PC-9 (cell line): ENCODE measurements at regions not wholly inside any gene's neighbourhood (a gene's known extent, or its start where the extent isn't known, plus 50 kb on each side); places are given as distances from the start of the nearest gene placed in this dataset.

Experiments used
- BruUV-seq: library from RNA; stranded (reverse); fragments of 400-500 nt; replicated peaks from 2 replicates; lab custom pipeline; 2021; lab: Mats Ljungman, UMichigan
- CTCF ChIA-PET: fragments of 300-600 bp; sonication (Branson Sonifier 250); formaldehyde crosslinking; loops from one replicate; lab custom pipeline; 2022; ENCODE audit warnings: antibody characterized with exemption; lab: Charles Lee
- POLR2A ChIA-PET: fragments of 300-600 bp; sonication (Branson Sonifier 250); formaldehyde crosslinking; loops from one replicate; lab custom pipeline; 2022; ENCODE audit warnings: antibody characterized with exemption; ENCODE audit not compliant: unreplicated experiment; lab: Charles Lee
- DNase-seq, 2 experiments: peaks; one replicate each; pipeline versions ENCODE4 v3.0.0 to v3.0.0-alpha.2; 2015 to 2022; ENCODE audit warnings: mixed read lengths in 1 of 2
- H2AFZ ChIP-seq: fragments of 200-600 bp; sonication (generic); 2 replicates; pipeline ENCODE4 v1.8.1; 2017; ENCODE audit warnings: antibody characterized with exemption
- H3F3A ChIP-seq: fragments of 200-600 bp; sonication (generic); 2 replicates; pipeline ENCODE4 v1.8.1; 2017; ENCODE audit warnings: antibody characterized with exemption, mild to moderate bottlenecking, low read depth; ENCODE audit not compliant: insufficient read depth
- H3K27ac ChIP-seq: fragments of 200-600 bp; sonication (generic); 2 replicates; pipeline ENCODE4 v1.6.1; 2016; ENCODE audit warnings: mixed run types
- H3K27me3 ChIP-seq: fragments of 200-600 bp; sonication (generic); 2 replicates; pipeline ENCODE4 v1.6.1; 2016; ENCODE audit warnings: low read depth, mixed run types; ENCODE audit not compliant: insufficient read depth
- H3K36me3 ChIP-seq: fragments of 200-600 bp; sonication (generic); 2 replicates; pipeline ENCODE4 v1.6.1; 2016; ENCODE audit warnings: low read depth, mixed run types
- H3K4me1 ChIP-seq: fragments of 200-600 bp; sonication (generic); replicated peaks from 2 replicates; pipeline ENCODE4 v1.6.1; 2016; ENCODE audit warnings: mixed run types; ENCODE audit not compliant: insufficient read depth
- H3K4me2 ChIP-seq: fragments of 200-600 bp; sonication (generic); 2 replicates; pipeline ENCODE4 v1.6.1; 2017; ENCODE audit warnings: mixed run types
- H3K4me3 ChIP-seq: fragments of 200-600 bp; sonication (generic); 2 replicates; pipeline ENCODE4 v1.6.1; 2016; ENCODE audit warnings: mixed run types
- H3K79me2 ChIP-seq: fragments of 200-600 bp; sonication (generic); 2 replicates; pipeline ENCODE4 v1.6.1; 2017; ENCODE audit warnings: low read depth, mixed run types
- H3K9me2 ChIP-seq: fragments of 200-600 bp; sonication (generic); 2 replicates; pipeline ENCODE4 v1.8.1; 2017; ENCODE audit warnings: mild to moderate bottlenecking; ENCODE audit not compliant: insufficient read depth
- H3K9me3 ChIP-seq: fragments of 200-600 bp; sonication (generic); 2 replicates; pipeline ENCODE4 v1.8.1; 2016; ENCODE audit warnings: low read depth; ENCODE audit not compliant: insufficient read depth
- H4K20me1 ChIP-seq: fragments of 200-600 bp; sonication (generic); 2 replicates; pipeline ENCODE4 v1.8.1; 2017; ENCODE audit not compliant: insufficient read depth
- EZH2 ChIP-seq: fragments of 200-600 bp; sonication (generic); IDR thresholded peaks from 2 replicates; pipeline ENCODE4 v1.8.0; 2017; ENCODE audit warnings: antibody characterized with exemption, low read depth
- intact Hi-C: fragments of 100-400 bp; cut with micrococcal nuclease; formaldehyde crosslinking; loops from one replicate; pipeline ENCODE4 v1.10.0; 2022; ENCODE audit not compliant: unreplicated experiment
- TF ChIP-seq, protein P1 (sequence below): fragments of 200-600 bp; sonication (generic); conservative IDR thresholded peaks from 2 replicates; pipeline ENCODE4 v1.6.1; 2017; ENCODE audit warnings: mixed run types, antibody characterized with exemption, mild to moderate bottlenecking, moderate library complexity

- no peak overlapping the region for H2AFZ ChIP-seq
- no peak for DNase-seq
- no peaks in the 10 kb centered on the region for H3K27me3 ChIP-seq
- H3K9me2 ChIP-seq = peaks cover 4% of the 10 kb centered on the region; the same call in 1 of the 2 replicates
- no peaks in the 10 kb centered on the region for H3K79me2 ChIP-seq
- ChIA-PET POLR2A (no interaction called here), CTCF (no interaction called here)
- H3F3A ChIP-seq = no peaks in the 10 kb centered on the region
- H3K4me3 ChIP-seq = no peak overlapping the region
- intact Hi-C loops = no loop called here
- no peak overlapping the region for H3K27ac ChIP-seq
- H3K36me3 ChIP-seq = no peaks in the 10 kb centered on the region
- H4K20me1 ChIP-seq = no peaks in the 10 kb centered on the region
- no peaks in the 10 kb centered on the region for H3K9me3 ChIP-seq
- no TSS peak for BruUV-seq
- no peak overlapping the region for H3K4me2 ChIP-seq
- no peaks in the 10 kb centered on the region for H3K4me1 ChIP-seq
- TF ChIP-seq, protein P1, sequence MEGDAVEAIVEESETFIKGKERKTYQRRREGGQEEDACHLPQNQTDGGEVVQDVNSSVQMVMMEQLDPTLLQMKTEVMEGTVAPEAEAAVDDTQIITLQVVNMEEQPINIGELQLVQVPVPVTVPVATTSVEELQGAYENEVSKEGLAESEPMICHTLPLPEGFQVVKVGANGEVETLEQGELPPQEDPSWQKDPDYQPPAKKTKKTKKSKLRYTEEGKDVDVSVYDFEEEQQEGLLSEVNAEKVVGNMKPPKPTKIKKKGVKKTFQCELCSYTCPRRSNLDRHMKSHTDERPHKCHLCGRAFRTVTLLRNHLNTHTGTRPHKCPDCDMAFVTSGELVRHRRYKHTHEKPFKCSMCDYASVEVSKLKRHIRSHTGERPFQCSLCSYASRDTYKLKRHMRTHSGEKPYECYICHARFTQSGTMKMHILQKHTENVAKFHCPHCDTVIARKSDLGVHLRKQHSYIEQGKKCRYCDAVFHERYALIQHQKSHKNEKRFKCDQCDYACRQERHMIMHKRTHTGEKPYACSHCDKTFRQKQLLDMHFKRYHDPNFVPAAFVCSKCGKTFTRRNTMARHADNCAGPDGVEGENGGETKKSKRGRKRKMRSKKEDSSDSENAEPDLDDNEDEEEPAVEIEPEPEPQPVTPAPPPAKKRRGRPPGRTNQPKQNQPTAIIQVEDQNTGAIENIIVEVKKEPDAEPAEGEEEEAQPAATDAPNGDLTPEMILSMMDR = no peak
- no peak for TF ChIP-seq EZH2
These were observed 375.1 kb downstream of the METTL15 start for GRCh38 chr11:28483072-28483867.

DNA sequence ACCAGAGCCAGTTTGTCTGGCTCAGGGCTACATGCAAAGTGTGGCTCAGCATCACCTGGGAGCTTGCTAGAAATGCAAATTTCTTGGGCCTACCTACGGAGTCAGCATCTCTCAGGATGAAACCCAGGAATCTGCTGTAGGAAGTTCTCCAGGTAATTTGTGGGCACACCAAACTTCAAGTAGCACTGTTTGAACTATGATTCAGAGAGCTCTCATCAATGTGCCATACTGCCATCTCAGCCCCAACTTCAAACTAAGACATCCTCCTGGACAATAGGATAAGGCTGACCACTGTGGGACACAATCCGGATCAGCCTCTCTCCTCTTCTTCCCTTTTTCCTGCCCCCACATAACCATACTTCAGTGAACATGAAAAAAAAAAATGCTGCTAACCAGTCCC is 374.5 kb downstream of the METTL15 start:
- TF ChIP-seq EZH2 = no peak
- TF ChIP-seq, protein P1 = no peak
- H2AFZ ChIP-seq = no peak overlapping the region
- H3K4me3 ChIP-seq = no peak overlapping the region
- no peaks in the 10 kb centered on the region for H3K79me2 ChIP-seq
- H3K36me3 ChIP-seq = no peaks in the 10 kb centered on the region
- no peaks in the 10 kb centered on the region for H4K20me1 ChIP-seq
- POLR2A ChIA-PET = no interaction called here
- no peak for DNase-seq
- CTCF ChIA-PET = no interaction called here
- H3K9me2 ChIP-seq = peaks cover 4% of the 10 kb centered on the region; the same call in 1 of the 2 replicates
- BruUV-seq = no TSS peak
- no peaks in the 10 kb centered on the region for H3K4me1 ChIP-seq
- H3K9me3 ChIP-seq = no peaks in the 10 kb centered on the region
- intact Hi-C loops = no loop called here
- H3K27ac ChIP-seq = no peak overlapping the region
- H3K27me3 ChIP-seq = no peaks in the 10 kb centered on the region
- H3K4me2 ChIP-seq = no peak overlapping the region
- H3F3A ChIP-seq = no peaks in the 10 kb centered on the region

GRCh38 chr11:28481616-28482480 is 373.7 kb downstream of the METTL15 start:
- ChIA-PET POLR2A (interaction anchor here (0.6 kb wide), 1 partner anchor 783 kb away, joined by 3 read pairs; no protein-coding TSS in a partner anchor), CTCF (interaction anchor here (0.6 kb wide), 1 partner anchor 299 kb away, joined by 4 read pairs; no protein-coding TSS in a partner anchor)
- DNase-seq = no peak
- intact Hi-C loops = no loop called here
- no peaks in the 10 kb centered on the region for H3K36me3 ChIP-seq
- H3K4me1 ChIP-seq = no peaks in the 10 kb centered on the region
- BruUV-seq = no TSS peak
- H2AFZ ChIP-seq = no peak overlapping the region
- no peaks in the 10 kb centered on the region for H3K27me3 ChIP-seq
- no peaks in the 10 kb centered on the region for H4K20me1 ChIP-seq
- no peak overlapping the region for H3K27ac ChIP-seq
- H3K4me3 ChIP-seq = no peak overlapping the region
- peaks cover 4% of the 10 kb centered on the region; the same call in 1 of the 2 replicates for H3K9me2 ChIP-seq
- no peak overlapping the region for H3K4me2 ChIP-seq
- no peaks in the 10 kb centered on the region for H3K79me2 ChIP-seq
- H3K9me3 ChIP-seq = no peaks in the 10 kb centered on the region
- no peak for TF ChIP-seq EZH2
- TF ChIP-seq, protein P1 = no peak
- H3F3A ChIP-seq = no peaks in the 10 kb centered on the region
